B cell (primary cell): ENCODE measurements at regions not wholly inside any gene's neighbourhood (a gene's known extent, or its start where the extent isn't known, plus 50 kb on each side); places are given as distances from the start of the nearest gene placed in this dataset.

Experiments used
- ATAC-seq: fragments of 200-7000 bp; cut with Tn5 transposase; one replicate; pipeline ENCODE4 v1.10.0; 2021; ENCODE audit warnings: low read depth, mild to moderate bottlenecking, moderate number of reproducible peaks, moderate library complexity
- CTCF ChIA-PET: fragments of 350-600 bp; sonication (Branson Sonifier 250); formaldehyde crosslinking; loops from one replicate; lab custom pipeline; 2021; ENCODE audit warnings: antibody characterized with exemption, inconsistent platforms; lab: Charles Lee
- POLR2A ChIA-PET: fragments of 350-600 bp; sonication (Branson Sonifier 250); formaldehyde crosslinking; loops from one replicate; lab custom pipeline; 2021; ENCODE audit warnings: antibody characterized with exemption; lab: Charles Lee
- DNase-seq: peaks from one replicate; pipeline ENCODE4 v3.0.0; 2013
- H2AFZ ChIP-seq: 2 replicates; pipeline ENCODE4 v1.6.1; 2012; ENCODE audit warnings: mild to moderate bottlenecking, low read depth, low read length; ENCODE audit not compliant: insufficient read depth, poor library complexity, severe bottlenecking
- H3K27ac ChIP-seq, 2 donors: 1 replicate in 1 of 2; 2 replicates in 1 of 2; pipeline ENCODE4 v1.5.1; 2012 to 2013; ENCODE audit warnings: low read length in 2 of 2, mild to moderate bottlenecking in 2 of 2, moderate library complexity in 1 of 2
- H3K27me3 ChIP-seq, 4 experiments: fragments of 200-600 bp in 1 of 4; sonication (generic) in 1 of 4; replicated peaks in 1 of 4; 1 replicate in 2 of 4; 2 replicates in 2 of 4; pipeline versions ENCODE4 v1.6.1 to v1.7.0; 2013 to 2016; ENCODE audit warnings: low read length in 3 of 4, mild to moderate bottlenecking in 2 of 4, mixed read lengths in 1 of 4, moderate library complexity in 1 of 4; ENCODE audit not compliant: insufficient read depth in 4 of 4, control insufficient read depth in 3 of 4; ENCODE audit errors: control extremely low read depth in 1 of 4
- H3K36me3 ChIP-seq, 2 experiments: replicated peaks in 1 of 2; 1 replicate in 1 of 2; 2 replicates in 1 of 2; pipeline versions ENCODE4 v1.6.1 to v1.7.1; 2013; ENCODE audit warnings: low read length in 1 of 2; ENCODE audit not compliant: insufficient read depth in 2 of 2, control insufficient read depth in 1 of 2; ENCODE audit errors: control extremely low read depth in 1 of 2, extremely low read depth in 1 of 2
- H3K4me1 ChIP-seq, 2 donors: fragments of 200-600 bp in 1 of 2; sonication (generic) in 1 of 2; 1 replicate in 1 of 2; 2 replicates in 1 of 2; pipeline versions ENCODE4 v1.5.1 to v1.6.1; 2013 to 2017; ENCODE audit warnings: low read length in 2 of 2; ENCODE audit not compliant: control insufficient read depth in 2 of 2, insufficient read depth in 2 of 2
- H3K4me2 ChIP-seq: replicated peaks from 2 replicates; pipeline ENCODE3; 2012; ENCODE audit warnings: mild to moderate bottlenecking, low read depth, low read length; ENCODE audit not compliant: poor library complexity, severe bottlenecking
- H3K4me3 ChIP-seq, 5 experiments: fragments of 200-600 bp in 1 of 5; sonication (generic) in 1 of 5; 1 replicate in 3 of 5; 2 replicates in 2 of 5; pipeline versions ENCODE4 v1.5.1 to v1.7.0; 2011 to 2016; ENCODE audit warnings: low read length in 4 of 5, mild to moderate bottlenecking in 4 of 5, low read depth in 2 of 5, control low read depth in 1 of 5, moderate library complexity in 1 of 5; ENCODE audit not compliant: insufficient read depth in 1 of 5; ENCODE audit errors: control extremely low read depth in 1 of 5, extremely low read depth in 1 of 5
- H3K79me2 ChIP-seq: fragments of 200-600 bp; sonication (generic); one replicate; pipeline ENCODE4 v1.6.0; 2016; ENCODE audit warnings: low read length; ENCODE audit not compliant: control insufficient read depth, insufficient read depth
- H3K9ac ChIP-seq: fragments of 200-600 bp; sonication (generic); 2 replicates; pipeline ENCODE4 v1.6.1; 2017; ENCODE audit warnings: mild to moderate bottlenecking, low read length, moderate library complexity
- H3K9me3 ChIP-seq, 3 donors: one replicate each; pipeline versions ENCODE4 v1.6.1 to v1.7.1; 2013; ENCODE audit warnings: low read length in 2 of 3; ENCODE audit not compliant: control insufficient read depth in 2 of 3, insufficient read depth in 1 of 3; ENCODE audit errors: control extremely low read depth in 1 of 3
- H4K20me1 ChIP-seq: 2 replicates; pipeline ENCODE4 v1.6.0; 2012; ENCODE audit warnings: mild to moderate bottlenecking, low read length; ENCODE audit not compliant: insufficient read depth, control insufficient read depth, poor library complexity, severe bottlenecking
- H3K27ac Mint-ChIP-seq: one replicate; pipeline ENCODE4 v1.8.0; 2021; ENCODE audit warnings: mixed read lengths
- H3K27me3 Mint-ChIP-seq: one replicate; pipeline ENCODE4 v1.8.0; 2021; ENCODE audit warnings: mixed read lengths
- H3K4me1 Mint-ChIP-seq: one replicate; pipeline ENCODE4 v1.8.0; 2021; ENCODE audit warnings: mixed read lengths
- H3K4me3 Mint-ChIP-seq: one replicate; pipeline ENCODE4 v1.8.0; 2021; ENCODE audit warnings: mixed read lengths
- H3K9me3 Mint-ChIP-seq: one replicate; pipeline ENCODE4 v1.8.0; 2022; ENCODE audit warnings: mixed read lengths; ENCODE audit not compliant: insufficient read depth
- EZH2 ChIP-seq: IDR thresholded peaks from 2 replicates; pipeline ENCODE4 v1.6.1; 2012; ENCODE audit warnings: borderline replicate concordance, low read depth, mild to moderate bottlenecking, moderate library complexity, low read length; ENCODE audit not compliant: insufficient read depth, poor library complexity, severe bottlenecking
- WGBS: methylation state at CpG from one replicate; pipeline ENCODE4 v1.1.5; 2013; ENCODE audit warnings: missing lambda C conversion rate; ENCODE audit not compliant: insufficient coverage; 5-methylcytosine and 5-hydroxymethylcytosine counted together
- intact Hi-C: fragments of 100-400 bp; cut with micrococcal nuclease; formaldehyde crosslinking; loops from one replicate; pipeline ENCODE4 v1.10.0; 2022
- TF ChIP-seq, protein P1 (sequence below): fragments of 200-600 bp; IDR thresholded peaks from one replicate; pipeline ENCODE4 v1.8.0; 2022; ENCODE audit warnings: antibody characterized with exemption, mild to moderate bottlenecking

GRCh38 chr1:4153571-4153970 is 253.5 kb upstream of the C1orf174 start:
- Histone ChIP-seq H3K9ac (no peak overlapping the region), H2AFZ (no peak overlapping the region), H3K79me2 (no peaks in the 10 kb centered on the region), H3K27me3 (no peaks in the 10 kb centered on the region), H4K20me1 (no peaks in the 10 kb centered on the region), H3K4me2 (no peak overlapping the region), H3K9me3 (no peaks in the 10 kb centered on the region), H3K4me1 (no peaks in the 10 kb centered on the region), H3K36me3 (no peaks in the 10 kb centered on the region), H3K4me3 (no peak overlapping the region), H3K27ac (no peak overlapping the region)
- no peak for DNase-seq
- 86% methylated on average over 5 of the region's 5 CpGs for WGBS
- no peak for ATAC-seq
- intact Hi-C loops, result no loop called here
- H3K9me3 Mint-ChIP-seq, result no peaks in the 10 kb centered on the region
- ChIA-PET CTCF (no interaction called here), POLR2A (no interaction called here)
- no peaks in the 10 kb centered on the region for H3K27me3 Mint-ChIP-seq
- no peak for TF ChIP-seq EZH2
- TF ChIP-seq, protein P1, sequence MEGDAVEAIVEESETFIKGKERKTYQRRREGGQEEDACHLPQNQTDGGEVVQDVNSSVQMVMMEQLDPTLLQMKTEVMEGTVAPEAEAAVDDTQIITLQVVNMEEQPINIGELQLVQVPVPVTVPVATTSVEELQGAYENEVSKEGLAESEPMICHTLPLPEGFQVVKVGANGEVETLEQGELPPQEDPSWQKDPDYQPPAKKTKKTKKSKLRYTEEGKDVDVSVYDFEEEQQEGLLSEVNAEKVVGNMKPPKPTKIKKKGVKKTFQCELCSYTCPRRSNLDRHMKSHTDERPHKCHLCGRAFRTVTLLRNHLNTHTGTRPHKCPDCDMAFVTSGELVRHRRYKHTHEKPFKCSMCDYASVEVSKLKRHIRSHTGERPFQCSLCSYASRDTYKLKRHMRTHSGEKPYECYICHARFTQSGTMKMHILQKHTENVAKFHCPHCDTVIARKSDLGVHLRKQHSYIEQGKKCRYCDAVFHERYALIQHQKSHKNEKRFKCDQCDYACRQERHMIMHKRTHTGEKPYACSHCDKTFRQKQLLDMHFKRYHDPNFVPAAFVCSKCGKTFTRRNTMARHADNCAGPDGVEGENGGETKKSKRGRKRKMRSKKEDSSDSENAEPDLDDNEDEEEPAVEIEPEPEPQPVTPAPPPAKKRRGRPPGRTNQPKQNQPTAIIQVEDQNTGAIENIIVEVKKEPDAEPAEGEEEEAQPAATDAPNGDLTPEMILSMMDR, result no peak
- no peaks in the 10 kb centered on the region for H3K4me1 Mint-ChIP-seq
- H3K27ac Mint-ChIP-seq, result no peak overlapping the region
- H3K4me3 Mint-ChIP-seq, result no peak overlapping the region

- TF ChIP-seq, protein P1, result no peak
- TF ChIP-seq EZH2, result no peak
- Mint-ChIP-seq H3K4me1 (no peaks in the 10 kb centered on the region), H3K27ac (no peak overlapping the region)
These were observed 256.3 kb upstream of the C1orf174 start for GRCh38 chr1:4156241-4156973.

More at GRCh38 chr1:4156241-4156973, 256.3 kb upstream of the C1orf174 start:
- intact Hi-C loops, result no loop called here
- Histone ChIP-seq H3K27me3 (no peaks in the 10 kb centered on the region), H3K9ac (no peak overlapping the region), H3K4me1 (no peaks in the 10 kb centered on the region), H3K4me3 (no peak overlapping the region), H3K4me2 (no peak overlapping the region), H3K79me2 (no peaks in the 10 kb centered on the region), H3K27ac (no peak overlapping the region), H4K20me1 (no peaks in the 10 kb centered on the region), H2AFZ (no peak overlapping the region), H3K36me3 (no peaks in the 10 kb centered on the region), H3K9me3 (peaks cover 0 to 3% (median 0%) of the 10 kb centered on the region in 3 donors)
- no peak overlapping the region for H3K4me3 Mint-ChIP-seq
- ATAC-seq (no peak), DNase-seq (no peak)
- POLR2A ChIA-PET, result no interaction called here
- H3K27me3 Mint-ChIP-seq, result no peaks in the 10 kb centered on the region
- CTCF ChIA-PET, result no interaction called here
- no peaks in the 10 kb centered on the region for H3K9me3 Mint-ChIP-seq
- 78% methylated on average over 13 of the region's 14 CpGs for WGBS
